ENCODE measurements at regions not wholly inside any gene's neighbourhood (a gene's known extent, or its start where the extent isn't known, plus 50 kb on each side); places are given as distances from the start of the nearest gene placed in this dataset.
A peak's percentile ranks its signal among the peaks of the same experiment; 100 is the strongest.

- intact Hi-C loops (cut with DNase I; ENCODE audit: low total_unique reads), result no loop called here
- Histone ChIP-seq H3K4me1 (peaks cover 18 to 42% (median 31%) of the 10 kb centered on the region in 4 donors), H3K27me3 (no peaks in the 10 kb centered on the region), H3K27ac (peak overlapping the region; percentile 87 to 94 (median 92)), H3K36me3 (no peaks in the 10 kb centered on the region), H3K9me3 (no peaks in the 10 kb centered on the region), H3K4me3 (no peak overlapping the region)
- WGBS, 2 donors (ENCODE audit: low coverage in 1 of 2), result 46% methylated on average over 16 of the region's 16 CpGs; no CpG with 5 or more reads in 1 of the 2 donors
- TF ChIP-seq POLR2AphosphoS5 (IDR thresholded peaks at IDR 0.05), result peak; percentile 92 to 96 (median 95)
- peak; percentile 67 for TF ChIP-seq POLR2A (IDR thresholded peaks at IDR 0.05)
- peak; percentile 99 for TF ChIP-seq EP300 (IDR thresholded peaks at IDR 0.05; ENCODE audit: low read depth)
- TF ChIP-seq CTCF (IDR thresholded peaks at IDR 0.05), result no peak
- DNase-seq, result peak; percentile 95
- in situ Hi-C loops (cut with MboI; ENCODE audit: low pct_ligation_motif_present in 1 of 4, low pct_unique_long_range_greater_than_20kb in 1 of 4, low sequenced_read_pairs in 3 of 4), result no loop called here
Measured at GRCh38 chr1:234997201-234997895, 131.3 kb downstream of the TOMM20 start.

GRCh38 chr1:234996245-234996757 is 132.3 kb downstream of the TOMM20 start:
- intact Hi-C loops (cut with DNase I; ENCODE audit: low total_unique reads) (no loop called here), in situ Hi-C loops (cut with MboI; ENCODE audit: low pct_ligation_motif_present in 1 of 4, low pct_unique_long_range_greater_than_20kb in 1 of 4, low sequenced_read_pairs in 3 of 4) (no loop called here)
- H3K4me3 ChIP-seq, result no peak overlapping the region
- H3K36me3 ChIP-seq, result no peaks in the 10 kb centered on the region
- peak overlapping the region; percentile 87 to 94 (median 92) for H3K27ac ChIP-seq
- no peaks in the 10 kb centered on the region for H3K27me3 ChIP-seq
- H3K4me1 ChIP-seq, result peaks cover 18 to 42% (median 31%) of the 10 kb centered on the region in 4 donors
- TF ChIP-seq CTCF (IDR thresholded peaks at IDR 0.05), result no peak
- TF ChIP-seq POLR2AphosphoS5 (IDR thresholded peaks at IDR 0.05), result no peak
- no peak for TF ChIP-seq POLR2A (IDR thresholded peaks at IDR 0.05)
- no peak for TF ChIP-seq EP300 (IDR thresholded peaks at IDR 0.05; ENCODE audit: low read depth)
- WGBS, 2 donors (ENCODE audit: low coverage in 1 of 2), result 88 to 89% methylated on average over 9 of the region's 9 CpGs
- DNase-seq, result no peak
- H3K9me3 ChIP-seq, result no peaks in the 10 kb centered on the region

GRCh38 chr1:234994436-234995295 is 134.0 kb downstream of the TOMM20 start:
- intact Hi-C loops (cut with DNase I; ENCODE audit: low total_unique reads) (no loop called here), in situ Hi-C loops (cut with MboI; ENCODE audit: low pct_ligation_motif_present in 1 of 4, low pct_unique_long_range_greater_than_20kb in 1 of 4, low sequenced_read_pairs in 3 of 4) (no loop called here)
- H3K27me3 ChIP-seq, result no peaks in the 10 kb centered on the region
- no peak for DNase-seq
- no peak overlapping the region for H3K4me3 ChIP-seq
- no peak overlapping the region for H3K27ac ChIP-seq
- H3K36me3 ChIP-seq, result no peaks in the 10 kb centered on the region
- no peaks in the 10 kb centered on the region for H3K9me3 ChIP-seq
- no peak for TF ChIP-seq EP300 (IDR thresholded peaks at IDR 0.05; ENCODE audit: low read depth)
- no peak for TF ChIP-seq CTCF (IDR thresholded peaks at IDR 0.05)
- TF ChIP-seq POLR2A (IDR thresholded peaks at IDR 0.05), result no peak
- no peak for TF ChIP-seq POLR2AphosphoS5 (IDR thresholded peaks at IDR 0.05)
- 80 to 85% methylated on average over 8 to 12 of the region's 12 CpGs for WGBS, 2 donors (ENCODE audit: low coverage in 1 of 2)
- H3K4me1 ChIP-seq, result peaks cover 18 to 33% (median 28%) of the 10 kb centered on the region in 4 donors

GRCh38 chr1:234992065-234992464 is 136.6 kb downstream of the TOMM20 start:
- no peak overlapping the region for H3K4me3 ChIP-seq
- 86 to 100% methylated on average over 2 to 3 of the region's 3 CpGs for WGBS, 2 donors (ENCODE audit: low coverage in 1 of 2)
- intact Hi-C loops (cut with DNase I; ENCODE audit: low total_unique reads) (no loop called here), in situ Hi-C loops (cut with MboI; ENCODE audit: low pct_ligation_motif_present in 1 of 4, low pct_unique_long_range_greater_than_20kb in 1 of 4, low sequenced_read_pairs in 3 of 4) (no loop called here)
- no peak for TF ChIP-seq CTCF (IDR thresholded peaks at IDR 0.05)
- TF ChIP-seq POLR2A (IDR thresholded peaks at IDR 0.05), result no peak
- no peak for TF ChIP-seq POLR2AphosphoS5 (IDR thresholded peaks at IDR 0.05)
- no peak for TF ChIP-seq EP300 (IDR thresholded peaks at IDR 0.05; ENCODE audit: low read depth)
- peaks cover 13 to 26% (median 20%) of the 10 kb centered on the region in 4 donors for H3K4me1 ChIP-seq
- H3K27ac ChIP-seq, result no peak overlapping the region
- H3K27me3 ChIP-seq, result no peaks in the 10 kb centered on the region
- no peak for DNase-seq
- no peaks in the 10 kb centered on the region for H3K9me3 ChIP-seq
- H3K36me3 ChIP-seq, result no peaks in the 10 kb centered on the region

Data from transverse colon (tissue), 4 donors.